OCI-LY7 (cell line): ENCODE measurements at regions not wholly inside any gene's neighbourhood (a gene's known extent, or its start where the extent isn't known, plus 50 kb on each side); places are given as distances from the start of the nearest gene placed in this dataset.

Source experiments
- CTCF ChIP-seq: fragments of 200-600 bp; sonication (generic); conservative IDR thresholded peaks from 2 replicates; pipeline ENCODE4 v1.5.1; 2014; ENCODE audit warnings: mild to moderate bottlenecking, antibody characterized with exemption, low read length, moderate library complexity, mixed read lengths
- EZH2phosphoT487 ChIP-seq: fragments of 200-600 bp; sonication (generic); IDR thresholded peaks from 2 replicates; pipeline ENCODE4 v1.6.1; 2018; ENCODE audit warnings: low read depth, borderline replicate concordance, mild to moderate bottlenecking, mixed run types, antibody characterized with exemption, low read length, moderate library complexity, mixed read lengths

- TF ChIP-seq CTCF (no peak), EZH2phosphoT487 (no peak)
These were observed 341.6 kb downstream of the QKI start for GRCh38 chr6:163756079-163756478.
